Muscle of arm (tissue), 1 donor: ENCODE measurements at regions not wholly inside any gene's neighbourhood (a gene's known extent, or its start where the extent isn't known, plus 50 kb on each side); places are given as distances from the start of the nearest gene placed in this dataset.

Experiments
- DNase-seq: peaks from one replicate; pipeline ENCODE4 v3.0.0-alpha.2; 2013

DNA sequence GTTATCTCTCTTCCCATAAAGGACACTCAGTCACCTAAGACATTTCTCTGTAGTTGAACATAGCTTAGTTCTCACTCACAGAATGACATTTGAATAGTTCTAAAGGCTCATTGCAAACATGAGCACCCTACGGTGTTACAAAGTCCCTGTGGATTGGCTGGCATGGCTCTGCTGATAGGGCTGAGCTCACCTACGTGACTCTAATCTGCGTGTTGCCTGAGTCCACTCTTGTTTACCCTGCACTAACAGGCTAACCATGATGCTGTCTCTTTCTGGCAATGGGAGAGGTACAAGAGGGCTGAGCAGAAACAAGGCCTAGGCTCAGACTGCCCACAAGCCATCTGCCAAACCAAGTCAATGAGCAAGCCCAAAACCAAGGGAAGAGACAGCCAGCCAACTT, 103.6 kb downstream of the PALM2AKAP2 start:
- DNase-seq, result no peak

GRCh38 chr9:109886041-109886440, 106.0 kb downstream of the PALM2AKAP2 start:
- DNase-seq, result no peak

DNA sequence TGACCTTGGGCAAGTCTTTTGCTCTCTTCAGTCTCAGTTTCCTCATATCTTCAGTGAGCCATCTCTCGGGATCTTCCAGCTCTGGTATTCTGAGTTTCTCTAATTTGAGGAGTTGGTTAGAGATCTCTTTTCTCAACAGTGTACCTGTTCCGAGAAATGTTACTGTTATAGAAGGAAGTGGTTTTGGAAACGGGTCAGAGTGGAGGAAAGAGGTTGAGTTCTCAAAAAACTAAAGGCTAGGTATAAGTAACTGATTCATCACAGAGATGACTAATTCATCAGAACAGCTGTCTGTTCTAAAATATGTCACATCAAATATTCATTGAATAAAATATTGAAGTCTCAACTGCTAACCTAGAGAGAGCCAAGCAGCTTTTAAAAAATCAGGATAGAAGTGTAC, 106.6 kb downstream of the PALM2AKAP2 start:
- DNase-seq, result no peak

DNA sequence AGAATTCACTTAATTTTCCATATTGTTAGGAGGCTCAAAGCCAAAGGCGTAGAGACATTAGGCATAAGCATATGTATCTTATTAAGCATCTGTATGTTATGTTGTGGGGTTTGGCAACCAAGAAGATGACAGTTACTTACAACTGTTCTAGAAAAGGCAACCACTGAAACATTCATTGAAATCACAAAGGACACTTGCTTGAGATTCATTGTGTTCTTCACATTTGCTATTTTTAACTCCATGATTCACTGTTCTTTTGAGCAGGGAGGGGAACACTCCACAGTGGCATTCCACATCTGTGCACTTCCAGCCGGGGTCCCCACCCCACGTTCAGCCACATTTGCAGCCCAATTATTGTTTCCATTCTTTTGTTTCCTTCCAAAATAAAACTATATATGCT, 107.1 kb downstream of the PALM2AKAP2 start:
- DNase-seq, result peak; percentile 57

DNA sequence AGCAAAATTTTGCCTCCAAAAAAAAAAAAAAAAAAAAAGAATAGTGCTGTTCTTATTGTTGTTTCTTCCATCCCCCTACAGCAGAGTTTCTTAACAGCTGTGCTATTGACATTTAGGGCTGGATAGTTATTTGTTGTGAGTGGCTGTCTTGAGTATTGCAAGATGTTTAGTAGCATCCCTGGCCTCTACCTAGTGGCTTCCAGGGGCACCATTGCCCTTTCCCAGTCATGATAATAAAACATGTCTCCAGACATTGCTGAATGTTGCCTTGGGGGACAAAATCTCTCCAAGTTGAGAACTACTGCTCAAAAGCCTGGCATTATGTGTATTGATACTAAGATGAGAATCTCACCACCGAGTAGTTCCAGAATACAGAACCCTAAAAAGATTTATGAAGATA, 108.7 kb downstream of the PALM2AKAP2 start:
- no peak for DNase-seq

DNA sequence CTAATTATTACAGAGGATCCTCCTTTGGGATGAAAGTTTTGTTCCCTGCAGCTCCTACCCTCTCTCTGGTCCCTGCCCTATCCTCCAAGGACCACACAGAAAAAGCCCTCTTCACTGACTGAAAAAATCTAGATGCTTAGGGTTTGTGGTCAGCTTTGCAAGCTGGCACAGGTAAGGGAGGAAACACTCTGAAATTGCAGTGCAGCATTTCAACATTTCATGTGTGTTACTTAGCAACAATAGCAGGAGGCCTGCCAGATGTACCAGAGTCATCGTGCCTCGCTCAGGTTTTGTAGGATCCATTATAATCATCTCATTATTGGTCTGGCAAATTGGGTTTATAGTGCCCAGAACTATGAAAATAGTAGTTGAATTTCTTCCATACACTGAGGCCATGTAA, 109.5 kb downstream of the PALM2AKAP2 start:
- no peak for DNase-seq

DNA sequence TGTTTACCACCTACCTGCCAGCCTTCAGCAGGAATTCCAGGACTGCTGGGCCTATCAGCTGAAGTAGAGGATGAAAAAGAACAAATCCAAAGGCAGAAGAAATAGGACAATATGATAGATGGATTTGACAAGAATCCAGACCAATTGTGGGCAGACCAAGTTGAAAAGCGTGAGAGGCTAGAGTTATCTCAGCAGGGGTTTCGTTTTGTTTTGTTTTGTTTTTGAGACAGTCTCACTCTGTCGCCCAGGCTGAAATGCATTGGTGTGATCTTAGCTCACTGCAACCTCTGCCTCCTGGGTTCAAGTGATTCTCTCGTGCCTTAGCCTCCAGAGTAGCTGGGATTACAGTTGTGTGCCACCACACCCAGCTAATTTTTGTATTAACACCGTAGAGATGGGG, 113.2 kb downstream of the PALM2AKAP2 start:
- no peak for DNase-seq

DNA sequence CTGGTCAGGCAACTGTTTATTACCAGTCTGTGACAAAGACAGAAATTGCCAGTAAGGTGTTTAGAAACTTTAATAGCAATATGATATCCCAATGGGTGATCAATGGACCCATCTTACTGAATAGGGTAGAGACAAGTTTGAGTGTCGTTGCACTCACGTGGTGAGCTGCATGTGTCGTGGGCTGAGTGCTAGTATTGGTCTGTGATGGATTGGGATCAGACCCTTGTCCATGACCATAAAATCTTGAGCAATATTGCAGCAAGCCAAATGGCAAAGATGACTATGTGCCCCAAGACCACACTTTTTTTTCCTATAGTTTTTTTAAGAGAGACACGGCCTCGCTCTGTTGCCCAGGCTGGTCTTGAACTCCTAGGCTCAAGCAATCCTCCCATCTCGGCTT, 114.5 kb downstream of the PALM2AKAP2 start:
- DNase-seq, result no peak

- no peak for DNase-seq
These were observed 115.1 kb downstream of the PALM2AKAP2 start for GRCh38 chr9:109894921-109895758.

- no peak for DNase-seq
These were observed 121.2 kb downstream of the PALM2AKAP2 start for GRCh38 chr9:109901201-109901600.

- peak; percentile 63 for DNase-seq
These were observed 123.6 kb downstream of the PALM2AKAP2 start for GRCh38 chr9:109903515-109904138.

DNA sequence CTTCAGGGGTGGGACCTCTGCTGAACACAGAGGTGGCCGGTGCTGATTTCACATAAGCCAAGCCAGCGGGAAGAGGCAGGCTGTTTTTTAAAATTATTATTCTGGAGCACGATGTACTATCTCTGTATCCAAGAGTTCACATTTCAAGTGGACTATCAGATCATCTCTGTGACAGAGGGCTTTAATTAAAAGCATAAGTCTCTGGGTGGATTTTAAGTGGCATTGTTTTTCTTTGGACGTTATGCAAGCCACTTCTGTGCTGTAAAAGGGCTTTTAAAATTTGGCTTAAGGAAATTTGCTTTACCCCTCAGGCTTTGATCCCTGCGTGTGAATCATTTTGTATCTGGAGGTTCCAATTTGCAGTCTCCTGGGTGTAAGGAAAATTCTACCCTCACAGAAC, 124.7 kb downstream of the PALM2AKAP2 start:
- no peak for DNase-seq

DNA sequence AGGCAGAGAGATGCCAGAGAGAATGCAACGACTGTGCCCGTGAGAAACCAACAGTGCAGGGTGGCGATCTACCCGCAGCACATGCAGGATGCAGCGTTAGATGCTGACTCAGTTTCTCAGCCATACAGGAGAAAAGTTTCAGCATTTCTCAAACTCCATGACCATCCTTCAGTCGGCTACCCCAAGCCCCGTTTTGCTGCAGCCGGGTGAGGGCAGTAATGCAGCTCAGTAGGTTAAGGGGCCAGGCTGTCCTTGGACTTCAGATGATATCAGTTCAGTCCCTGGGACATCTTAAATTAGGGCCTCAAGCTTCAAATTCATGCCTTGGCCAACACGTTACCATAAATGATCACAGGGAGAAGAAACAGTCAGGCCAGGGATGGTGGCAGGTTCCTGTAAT, 125.5 kb downstream of the PALM2AKAP2 start:
- no peak for DNase-seq

DNA sequence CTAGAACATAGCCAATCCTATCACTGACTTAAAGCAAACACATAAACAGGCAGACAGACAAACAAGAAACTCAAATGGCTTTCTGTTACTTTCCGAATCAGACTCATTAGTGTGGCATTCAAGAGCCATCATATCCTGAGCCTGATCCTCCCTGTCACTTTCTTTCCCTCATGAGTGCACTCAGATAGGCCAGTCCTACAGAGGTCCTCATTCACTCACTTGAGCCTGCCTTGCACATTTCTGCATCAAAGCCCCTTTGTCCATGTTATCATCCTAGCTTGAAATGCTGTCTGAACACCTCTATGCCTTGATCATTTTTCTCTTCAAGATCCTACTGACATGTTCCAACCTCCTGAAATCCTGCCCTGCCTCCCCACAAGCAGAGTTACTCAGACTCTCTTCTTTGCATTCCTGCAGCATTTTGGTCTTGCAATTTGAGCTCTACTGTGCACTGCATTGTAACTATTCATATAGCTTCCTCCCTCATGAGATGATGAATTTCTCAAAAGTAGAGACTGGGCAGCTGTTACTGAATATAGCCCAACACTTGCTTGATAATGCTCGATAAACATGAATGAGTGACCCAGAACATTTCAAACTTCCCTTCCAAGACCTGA, 126.9 kb downstream of the PALM2AKAP2 start:
- DNase-seq, result no peak

DNA sequence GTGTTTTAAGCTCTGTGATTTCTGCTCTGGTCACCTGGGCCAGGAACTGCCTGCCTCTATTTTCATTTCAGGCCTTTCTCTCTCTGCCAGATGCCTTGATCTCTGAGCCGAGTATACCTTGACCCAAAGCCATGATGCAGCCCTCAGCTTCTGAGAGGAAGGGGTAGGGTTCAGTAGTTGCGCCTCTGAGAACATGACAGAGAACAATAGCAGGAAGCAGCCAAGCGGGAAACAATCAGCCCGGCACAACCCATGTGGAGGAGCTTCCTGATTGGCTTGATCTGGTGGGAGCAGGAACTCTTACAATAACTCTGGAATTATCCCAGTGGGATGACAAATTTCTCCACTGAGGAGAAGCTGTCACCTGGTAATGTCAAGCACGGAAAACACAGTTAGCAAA, 127.4 kb downstream of the PALM2AKAP2 start:
- no peak for DNase-seq

GRCh38 chr9:109907810-109908458, 127.9 kb downstream of the PALM2AKAP2 start:
- no peak for DNase-seq

- no peak for DNase-seq
These were observed 128.7 kb downstream of the PALM2AKAP2 start for GRCh38 chr9:109908459-109909390.

DNA sequence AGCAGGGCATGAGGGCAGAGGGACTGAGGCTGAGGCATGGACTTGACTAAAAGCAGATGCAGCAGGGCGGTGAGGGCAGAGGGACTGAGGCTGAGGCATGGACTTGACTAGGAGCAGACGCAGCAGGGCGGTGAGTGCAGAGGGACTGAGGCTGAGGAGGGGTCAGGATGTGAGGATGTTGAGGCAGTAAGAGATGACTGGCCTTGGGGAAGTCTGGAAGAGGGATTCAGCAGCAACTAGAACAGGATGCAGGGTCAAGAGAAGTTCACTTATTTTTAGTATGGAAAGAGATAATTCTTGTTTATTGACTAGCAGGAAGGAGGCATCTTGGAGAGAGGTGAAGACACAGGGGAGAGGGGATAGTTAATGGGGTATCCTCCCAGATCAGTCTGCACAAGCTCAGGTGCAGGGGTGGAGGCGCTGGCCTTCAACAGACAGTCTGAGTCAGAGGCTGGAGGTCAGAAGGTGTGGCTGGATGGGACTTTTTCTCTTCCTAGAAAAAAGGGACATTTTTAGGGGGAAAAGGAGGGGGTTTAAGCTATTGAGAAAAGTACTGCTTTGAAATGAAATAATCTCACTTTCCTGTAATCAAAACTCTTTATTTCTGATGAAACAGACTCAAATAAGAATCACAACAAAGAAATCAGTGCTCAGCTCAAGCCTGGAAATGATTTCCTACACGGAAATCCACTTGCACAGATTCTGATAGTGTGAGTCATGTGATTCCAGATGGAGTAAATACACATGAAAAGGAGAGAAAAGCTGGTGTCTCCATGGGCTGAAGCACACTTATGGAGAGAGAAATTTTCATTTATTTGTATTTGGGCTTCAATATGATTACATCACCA, 130.9 kb downstream of the PALM2AKAP2 start:
- DNase-seq, result no peak

GRCh38 chr9:109912082-109912582, 132.1 kb downstream of the PALM2AKAP2 start:
- peak; percentile 41 for DNase-seq
